ENCODE measurements at regions not wholly inside any gene's neighbourhood (a gene's known extent, or its start where the extent isn't known, plus 50 kb on each side); places are given as distances from the start of the nearest gene placed in this dataset.

GRCh38 chr10:131848741-131849590, 51.8 kb upstream of the PPP2R2D start:
- H3K4me3 ChIP-seq, result no peak overlapping the region
- H3K27ac ChIP-seq, result no peak overlapping the region
- H3K4me1 ChIP-seq, result no peaks in the 10 kb centered on the region
- 88% methylated on average over 39 of the region's 39 CpGs for WGBS, 2 donors
- no peak for DNase-seq
- ATAC-seq, result peak in 1 of 8 donors; percentile 17
- peaks cover 0 to 24% (median 4%) of the 10 kb centered on the region in 7 donors for H3K27me3 ChIP-seq
- H3K36me3 ChIP-seq, result no peaks in the 10 kb centered on the region
- intact Hi-C loops (cut with DNase I), result no loop called here
- no peaks in the 10 kb centered on the region for H3K9me3 ChIP-seq
- TF ChIP-seq, protein P1, sequence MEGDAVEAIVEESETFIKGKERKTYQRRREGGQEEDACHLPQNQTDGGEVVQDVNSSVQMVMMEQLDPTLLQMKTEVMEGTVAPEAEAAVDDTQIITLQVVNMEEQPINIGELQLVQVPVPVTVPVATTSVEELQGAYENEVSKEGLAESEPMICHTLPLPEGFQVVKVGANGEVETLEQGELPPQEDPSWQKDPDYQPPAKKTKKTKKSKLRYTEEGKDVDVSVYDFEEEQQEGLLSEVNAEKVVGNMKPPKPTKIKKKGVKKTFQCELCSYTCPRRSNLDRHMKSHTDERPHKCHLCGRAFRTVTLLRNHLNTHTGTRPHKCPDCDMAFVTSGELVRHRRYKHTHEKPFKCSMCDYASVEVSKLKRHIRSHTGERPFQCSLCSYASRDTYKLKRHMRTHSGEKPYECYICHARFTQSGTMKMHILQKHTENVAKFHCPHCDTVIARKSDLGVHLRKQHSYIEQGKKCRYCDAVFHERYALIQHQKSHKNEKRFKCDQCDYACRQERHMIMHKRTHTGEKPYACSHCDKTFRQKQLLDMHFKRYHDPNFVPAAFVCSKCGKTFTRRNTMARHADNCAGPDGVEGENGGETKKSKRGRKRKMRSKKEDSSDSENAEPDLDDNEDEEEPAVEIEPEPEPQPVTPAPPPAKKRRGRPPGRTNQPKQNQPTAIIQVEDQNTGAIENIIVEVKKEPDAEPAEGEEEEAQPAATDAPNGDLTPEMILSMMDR (IDR thresholded peaks at IDR 0.05), result no peak

GRCh38 chr10:131849591-131850382, 51.0 kb upstream of the PPP2R2D start:
- intact Hi-C loops (cut with DNase I), result no loop called here
- no peaks in the 10 kb centered on the region for H3K36me3 ChIP-seq
- WGBS, 2 donors, result 83 to 87% methylated on average over 29 of the region's 29 CpGs
- DNase-seq (no peak), ATAC-seq (no peak)
- TF ChIP-seq, protein P1 (IDR thresholded peaks at IDR 0.05), result no peak
- H3K27me3 ChIP-seq, result peaks cover 0 to 24% (median 4%) of the 10 kb centered on the region in 7 donors
- H3K9me3 ChIP-seq, result no peaks in the 10 kb centered on the region
- H3K27ac ChIP-seq, result no peak overlapping the region
- H3K4me1 ChIP-seq, result no peaks in the 10 kb centered on the region
- no peak overlapping the region for H3K4me3 ChIP-seq

GRCh38 chr10:131850383-131850870, 50.4 kb upstream of the PPP2R2D start:
- 66 to 71% methylated on average over 6 of the region's 6 CpGs for whole genome bisulfite sequencing, 2 donors

More at GRCh38 chr10:131850383-131850870, 50.4 kb upstream of the PPP2R2D start:
- Histone ChIP-seq H3K9me3 (no peaks in the 10 kb centered on the region), H3K4me1 (no peaks in the 10 kb centered on the region), H3K27ac (no peak overlapping the region), H3K36me3 (no peaks in the 10 kb centered on the region), H3K4me3 (no peak overlapping the region), H3K27me3 (peaks cover 0 to 26% (median 9%) of the 10 kb centered on the region in 7 donors)
- TF ChIP-seq, protein P1 (IDR thresholded peaks at IDR 0.05), result no peak
- intact Hi-C loops (cut with DNase I), result no loop called here
- ATAC-seq (no peak), DNase-seq (no peak)

Data from heart right ventricle (tissue), 16 donors.